ENCODE measurements at regions not wholly inside any gene's neighbourhood (a gene's known extent, or its start where the extent isn't known, plus 50 kb on each side); places are given as distances from the start of the nearest gene placed in this dataset.

GRCh38 chr2:71782323-71782722 is 329.0 kb downstream of the DYSF start:
- no peak for TF ChIP-seq POLR2AphosphoS5 (IDR thresholded peaks at IDR 0.05; ENCODE audit: low read depth)
- TF ChIP-seq CTCF (conservative IDR thresholded peaks at IDR 0.05; ENCODE audit: low read depth in 2 of 2), result no peak
- no peak for TF ChIP-seq EZH2 (IDR thresholded peaks at IDR 0.05; ENCODE audit: low read depth, unreplicated experiment)
- no peak for TF ChIP-seq REST (IDR thresholded peaks at IDR 0.05; ENCODE audit: unreplicated experiment)
- no peak for TF ChIP-seq JUNB (IDR thresholded peaks at IDR 0.05; ENCODE audit: unreplicated experiment)
- TF ChIP-seq NANOG (IDR thresholded peaks at IDR 0.05; ENCODE audit: borderline replicate concordance), result no peak
- TF ChIP-seq ZNF114 (CRISPR knock-in tag; IDR thresholded peaks at IDR 0.05), result no peak
- no peak for TF ChIP-seq STAT1 (IDR thresholded peaks at IDR 0.05; ENCODE audit: unreplicated experiment)
